ENCODE measurements at regions not wholly inside any gene's neighbourhood (a gene's known extent, or its start where the extent isn't known, plus 50 kb on each side); places are given as distances from the start of the nearest gene placed in this dataset.

GRCh38 chr3:177789500-177789899 lies 592.2 kb upstream of the TBL1XR1 start:
- TF ChIP-seq, protein P1, sequence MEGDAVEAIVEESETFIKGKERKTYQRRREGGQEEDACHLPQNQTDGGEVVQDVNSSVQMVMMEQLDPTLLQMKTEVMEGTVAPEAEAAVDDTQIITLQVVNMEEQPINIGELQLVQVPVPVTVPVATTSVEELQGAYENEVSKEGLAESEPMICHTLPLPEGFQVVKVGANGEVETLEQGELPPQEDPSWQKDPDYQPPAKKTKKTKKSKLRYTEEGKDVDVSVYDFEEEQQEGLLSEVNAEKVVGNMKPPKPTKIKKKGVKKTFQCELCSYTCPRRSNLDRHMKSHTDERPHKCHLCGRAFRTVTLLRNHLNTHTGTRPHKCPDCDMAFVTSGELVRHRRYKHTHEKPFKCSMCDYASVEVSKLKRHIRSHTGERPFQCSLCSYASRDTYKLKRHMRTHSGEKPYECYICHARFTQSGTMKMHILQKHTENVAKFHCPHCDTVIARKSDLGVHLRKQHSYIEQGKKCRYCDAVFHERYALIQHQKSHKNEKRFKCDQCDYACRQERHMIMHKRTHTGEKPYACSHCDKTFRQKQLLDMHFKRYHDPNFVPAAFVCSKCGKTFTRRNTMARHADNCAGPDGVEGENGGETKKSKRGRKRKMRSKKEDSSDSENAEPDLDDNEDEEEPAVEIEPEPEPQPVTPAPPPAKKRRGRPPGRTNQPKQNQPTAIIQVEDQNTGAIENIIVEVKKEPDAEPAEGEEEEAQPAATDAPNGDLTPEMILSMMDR (IDR thresholded peaks at IDR 0.05): no peak
- TF ChIP-seq POLR2A (IDR thresholded peaks at IDR 0.05): no peak

Data from breast epithelium (tissue), 3 donors.